Upper lobe of left lung (tissue), 6 donors: ENCODE measurements at regions not wholly inside any gene's neighbourhood (a gene's known extent, or its start where the extent isn't known, plus 50 kb on each side); places are given as distances from the start of the nearest gene placed in this dataset.

Experiments used
- ATAC-seq, 2 donors: fragments of 200-7000 bp; cut with Tn5 transposase; one replicate each; pipeline ENCODE4 v1.9.1; 2022; ENCODE audit warnings: mild to moderate bottlenecking in 2 of 2, moderate library complexity in 2 of 2; ENCODE audit not compliant: low FRiP score in 2 of 2
- DNase-seq, 2 donors: peaks; one replicate each; pipeline ENCODE4 v3.0.0-alpha.2; 2019 to 2020
- H3K27ac ChIP-seq, 4 donors: fragments of 200-600 bp; sonication (generic); one replicate each; pipeline ENCODE4 v1.5.1; 2016 to 2019
- H3K27me3 ChIP-seq, 4 donors: fragments of 200-600 bp; sonication (generic); one replicate each; pipeline ENCODE4 v1.5.1; 2017 to 2019
- H3K36me3 ChIP-seq, 4 donors: fragments of 200-600 bp; sonication (generic); one replicate each; pipeline ENCODE4 v1.5.1; 2016 to 2019
- H3K4me1 ChIP-seq, 4 donors: fragments of 200-600 bp; sonication (generic); one replicate each; pipeline ENCODE4 v1.5.1; 2018 to 2019
- H3K4me3 ChIP-seq, 4 donors: fragments of 200-600 bp; sonication (generic); one replicate each; pipeline ENCODE4 v1.5.1; 2017 to 2019; ENCODE audit warnings: mild to moderate bottlenecking in 2 of 4, moderate library complexity in 1 of 4
- H3K9me3 ChIP-seq, 4 donors: fragments of 200-600 bp; sonication (generic); one replicate each; pipeline ENCODE4 v1.5.1; 2018 to 2019
- EP300 ChIP-seq, 4 donors: sonication (generic); formaldehyde crosslinking; IDR thresholded peaks; one replicate each; pipeline ENCODE4 v1.5.1; 2017; ENCODE audit warnings: antibody characterized with exemption in 4 of 4, control low read depth in 2 of 4
- POLR2A ChIP-seq, 4 donors: fragments of 450-650 bp; IDR thresholded peaks; one replicate each; pipeline ENCODE4 v1.5.1; 2016 to 2017; ENCODE audit warnings: antibody characterized with exemption in 4 of 4, mild to moderate bottlenecking in 2 of 4
- POLR2AphosphoS5 ChIP-seq, 2 donors: sonication (generic); formaldehyde crosslinking; IDR thresholded peaks; one replicate each; pipeline ENCODE4 v1.5.1; 2017; ENCODE audit warnings: antibody characterized with exemption in 2 of 2
- WGBS, 2 donors: methylation state at CpG; one replicate each; pipeline ENCODE4 v1.1.5; 2017 to 2018; 5-methylcytosine and 5-hydroxymethylcytosine counted together
- TF ChIP-seq, protein P1 (sequence below), 6 experiments: fragments of 450-650 bp in 4 of 6; fragments of 200-600 bp in 2 of 6; sonication (generic) in 2 of 6; IDR thresholded peaks; one replicate each; pipeline ENCODE4 v1.5.1; 2016 to 2019; ENCODE audit warnings: antibody characterized with exemption in 6 of 6
- donor health status: DM: no; HTN: no; CAD: no; lungs with moderate emphysema.
- donor health status: DM: no; HTN: yes; CAD: no; lungs with severe emphysema.

GRCh38 chr11:29331451-29332010 lies 685.3 kb downstream of the KCNA4 start:
- Histone ChIP-seq H3K27me3 (no peaks in the 10 kb centered on the region), H3K4me3 (no peak overlapping the region), H3K36me3 (no peaks in the 10 kb centered on the region), H3K4me1 (no peaks in the 10 kb centered on the region), H3K27ac (no peak overlapping the region), H3K9me3 (no peaks in the 10 kb centered on the region)
- TF ChIP-seq POLR2AphosphoS5 (IDR thresholded peaks at IDR 0.05) = no peak
- TF ChIP-seq POLR2A (IDR thresholded peaks at IDR 0.05) = no peak
- TF ChIP-seq, protein P1, sequence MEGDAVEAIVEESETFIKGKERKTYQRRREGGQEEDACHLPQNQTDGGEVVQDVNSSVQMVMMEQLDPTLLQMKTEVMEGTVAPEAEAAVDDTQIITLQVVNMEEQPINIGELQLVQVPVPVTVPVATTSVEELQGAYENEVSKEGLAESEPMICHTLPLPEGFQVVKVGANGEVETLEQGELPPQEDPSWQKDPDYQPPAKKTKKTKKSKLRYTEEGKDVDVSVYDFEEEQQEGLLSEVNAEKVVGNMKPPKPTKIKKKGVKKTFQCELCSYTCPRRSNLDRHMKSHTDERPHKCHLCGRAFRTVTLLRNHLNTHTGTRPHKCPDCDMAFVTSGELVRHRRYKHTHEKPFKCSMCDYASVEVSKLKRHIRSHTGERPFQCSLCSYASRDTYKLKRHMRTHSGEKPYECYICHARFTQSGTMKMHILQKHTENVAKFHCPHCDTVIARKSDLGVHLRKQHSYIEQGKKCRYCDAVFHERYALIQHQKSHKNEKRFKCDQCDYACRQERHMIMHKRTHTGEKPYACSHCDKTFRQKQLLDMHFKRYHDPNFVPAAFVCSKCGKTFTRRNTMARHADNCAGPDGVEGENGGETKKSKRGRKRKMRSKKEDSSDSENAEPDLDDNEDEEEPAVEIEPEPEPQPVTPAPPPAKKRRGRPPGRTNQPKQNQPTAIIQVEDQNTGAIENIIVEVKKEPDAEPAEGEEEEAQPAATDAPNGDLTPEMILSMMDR (IDR thresholded peaks at IDR 0.05) = no peak
- TF ChIP-seq EP300 (IDR thresholded peaks at IDR 0.05) = no peak
- ATAC-seq (no peak), DNase-seq (no peak)
- WGBS, 2 donors = 54 to 60% methylated on average over 3 of the region's 3 CpGs

DNA sequence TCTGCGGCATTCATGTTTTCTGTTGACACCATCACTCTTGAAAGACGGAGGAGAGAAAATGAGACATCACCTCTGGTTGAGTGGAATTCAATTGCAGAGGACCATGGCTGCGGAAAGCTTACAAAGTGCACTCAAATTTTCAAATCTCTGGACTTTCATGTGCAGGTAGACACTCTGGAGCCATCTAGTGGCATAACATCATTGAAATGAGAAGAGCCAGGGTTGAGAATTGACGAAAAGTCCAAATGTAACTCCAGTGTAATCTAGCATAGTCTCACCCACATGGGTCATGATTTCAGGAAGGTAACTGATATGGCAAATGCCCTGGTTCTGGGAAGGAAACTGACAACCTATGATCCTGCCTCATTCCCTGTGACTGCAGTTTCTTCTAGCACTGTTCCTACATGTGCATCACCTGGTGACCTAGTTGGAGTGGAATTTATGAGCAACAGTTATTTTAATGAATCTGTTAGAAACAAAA lies 687.8 kb downstream of the KCNA4 start:
- WGBS, 2 donors = 40 to 56% methylated on average over 3 to 4 of the region's 4 CpGs
- peak in 1 of 2 donors; percentile 51 for ATAC-seq
- no peaks in the 10 kb centered on the region for H3K9me3 ChIP-seq
- TF ChIP-seq, protein P1 (IDR thresholded peaks at IDR 0.05) = peak in 1 of 6 experiments; percentile 17
- TF ChIP-seq EP300 (IDR thresholded peaks at IDR 0.05) (no peak), POLR2AphosphoS5 (IDR thresholded peaks at IDR 0.05) (no peak), POLR2A (IDR thresholded peaks at IDR 0.05) (no peak)
- no peaks in the 10 kb centered on the region for H3K27me3 ChIP-seq
- no peak overlapping the region for H3K27ac ChIP-seq
- H3K4me3 ChIP-seq = no peak overlapping the region
- H3K4me1 ChIP-seq = no peaks in the 10 kb centered on the region
- H3K36me3 ChIP-seq = no peaks in the 10 kb centered on the region
- no peak for DNase-seq

- no peak for TF ChIP-seq EP300 (IDR thresholded peaks at IDR 0.05)
- TF ChIP-seq POLR2AphosphoS5 (IDR thresholded peaks at IDR 0.05) = no peak
- no peak for TF ChIP-seq POLR2A (IDR thresholded peaks at IDR 0.05)
- H3K9me3 ChIP-seq = no peaks in the 10 kb centered on the region
- H3K27ac ChIP-seq = no peak overlapping the region
- no peaks in the 10 kb centered on the region for H3K36me3 ChIP-seq
- no peak overlapping the region for H3K4me3 ChIP-seq
- no peaks in the 10 kb centered on the region for H3K4me1 ChIP-seq
- DNase-seq (no peak), ATAC-seq (no peak)
- H3K27me3 ChIP-seq = no peaks in the 10 kb centered on the region
- 79 to 80% methylated on average over 4 of the region's 4 CpGs for WGBS, 2 donors
Measured at GRCh38 chr11:29327891-29328290, 688.9 kb downstream of the KCNA4 start.

DNA sequence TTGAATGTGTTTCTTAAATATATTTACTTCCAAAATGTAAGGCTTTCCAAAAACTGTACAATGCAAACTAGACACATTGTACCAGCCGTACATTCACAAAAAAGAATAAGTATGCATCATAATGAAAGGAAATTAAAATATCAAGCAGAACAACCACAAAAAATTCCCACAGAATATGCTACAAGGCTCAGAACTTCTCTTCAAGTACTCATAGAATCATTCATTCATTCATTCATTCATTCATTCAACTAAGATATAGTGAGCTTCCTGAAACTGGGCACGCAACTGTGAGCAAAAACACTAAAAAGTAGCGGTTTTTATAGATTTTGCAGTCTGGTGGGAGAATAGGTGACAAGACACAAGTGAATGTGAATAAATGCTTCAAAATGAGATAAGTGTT lies 690.1 kb downstream of the KCNA4 start:
- ATAC-seq = no peak
- Histone ChIP-seq H3K9me3 (no peaks in the 10 kb centered on the region), H3K27ac (no peak overlapping the region), H3K27me3 (no peaks in the 10 kb centered on the region), H3K4me1 (no peaks in the 10 kb centered on the region), H3K4me3 (no peak overlapping the region), H3K36me3 (no peaks in the 10 kb centered on the region)
- no peak for TF ChIP-seq POLR2AphosphoS5 (IDR thresholded peaks at IDR 0.05)
- no peak for TF ChIP-seq EP300 (IDR thresholded peaks at IDR 0.05)
- TF ChIP-seq, protein P1 (IDR thresholded peaks at IDR 0.05) = no peak
- no peak for TF ChIP-seq POLR2A (IDR thresholded peaks at IDR 0.05)
- 92 to 95% methylated on average over 3 of the region's 3 CpGs for WGBS, 2 donors
- no peak for DNase-seq

DNA sequence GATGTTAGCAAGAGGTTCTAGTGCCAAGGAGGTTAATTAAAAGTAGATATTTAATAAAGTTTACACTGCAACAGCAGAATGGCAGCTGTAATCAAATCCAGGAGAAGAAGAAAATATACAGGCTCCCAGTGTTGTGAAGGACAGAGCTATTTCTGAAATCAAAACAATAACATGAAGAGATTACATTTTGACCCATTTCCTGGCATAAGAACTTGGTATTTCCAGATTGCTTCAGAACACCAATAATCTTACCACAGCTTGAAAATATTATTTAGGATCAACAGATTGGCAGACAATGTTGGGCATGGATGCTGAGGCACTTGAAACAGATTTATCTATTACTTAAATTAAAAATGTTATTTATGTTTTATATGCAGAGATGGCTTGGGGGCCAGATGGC lies 692.5 kb downstream of the KCNA4 start:
- ATAC-seq (no peak), DNase-seq (no peak)
- Histone ChIP-seq H3K27me3 (no peaks in the 10 kb centered on the region), H3K4me1 (no peaks in the 10 kb centered on the region), H3K27ac (no peak overlapping the region), H3K36me3 (no peaks in the 10 kb centered on the region), H3K9me3 (no peaks in the 10 kb centered on the region), H3K4me3 (no peak overlapping the region)
- TF ChIP-seq POLR2A (IDR thresholded peaks at IDR 0.05) = no peak
- no peak for TF ChIP-seq POLR2AphosphoS5 (IDR thresholded peaks at IDR 0.05)
- TF ChIP-seq EP300 (IDR thresholded peaks at IDR 0.05) = no peak
- TF ChIP-seq, protein P1 (IDR thresholded peaks at IDR 0.05) = no peak
